Keratinocyte (primary cell): ENCODE measurements at regions not wholly inside any gene's neighbourhood (a gene's known extent, or its start where the extent isn't known, plus 50 kb on each side); places are given as distances from the start of the nearest gene placed in this dataset.

Experiments
- DNase-seq: peaks from one replicate; pipeline ENCODE4 v3.0.0-alpha.2; 2011; ENCODE audit warnings: low read depth, missing footprints, low spot score
- FAIRE-seq: peaks from 2 replicates; lab custom pipeline; 2011; peaks lifted over from hg19 to GRCh38; lab: Jason Lieb, UNC
- H2AFZ ChIP-seq: 2 replicates; pipeline ENCODE4 v1.6.0; 2012; ENCODE audit warnings: low read length, control low read depth, inconsistent platforms; ENCODE audit not compliant: control insufficient read depth
- H3K27ac ChIP-seq: 2 replicates; pipeline ENCODE4 v1.5.1; 2011; ENCODE audit warnings: low read length; ENCODE audit not compliant: control insufficient read depth, insufficient read depth
- H3K27me3 ChIP-seq: 3 replicates; pipeline ENCODE4 v1.6.0; 2011; ENCODE audit warnings: low read length; ENCODE audit not compliant: control insufficient read depth, insufficient read depth; ENCODE audit errors: extremely low read depth
- H3K36me3 ChIP-seq, 2 experiments: 2 replicates in 1 of 2; 3 replicates in 1 of 2; pipeline ENCODE4 v1.5.1; 2011; ENCODE audit warnings: low read length in 2 of 2, mild to moderate bottlenecking in 1 of 2; ENCODE audit not compliant: control insufficient read depth in 2 of 2, insufficient read depth in 2 of 2; ENCODE audit errors: extremely low read depth in 1 of 2
- H3K4me1 ChIP-seq: 3 replicates; pipeline ENCODE4 v1.5.1; 2011; ENCODE audit warnings: low read length; ENCODE audit not compliant: control insufficient read depth, insufficient read depth; ENCODE audit errors: extremely low read depth
- H3K4me2 ChIP-seq: 3 replicates; pipeline ENCODE4 v1.6.0; 2011; ENCODE audit warnings: low read depth, low read length; ENCODE audit not compliant: control insufficient read depth, insufficient read depth; ENCODE audit errors: extremely low read depth
- H3K4me3 ChIP-seq, 3 experiments: fragments of 200-600 bp in 1 of 3; sonication (generic) in 1 of 3; 2 replicates in 2 of 3; 3 replicates in 1 of 3; pipeline ENCODE4 v1.5.1; 2011 to 2016; ENCODE audit warnings: low read length in 3 of 3, mild to moderate bottlenecking in 3 of 3, control low read depth in 2 of 3, inconsistent platforms in 1 of 3, low read depth in 1 of 3, mixed read lengths in 1 of 3, mixed run types in 1 of 3, moderate library complexity in 1 of 3; ENCODE audit not compliant: control insufficient read depth in 2 of 3, insufficient read depth in 2 of 3; ENCODE audit errors: extremely low read depth in 1 of 3
- H3K79me2 ChIP-seq: 2 replicates; pipeline ENCODE4 v1.6.0; 2012; ENCODE audit warnings: low read length; ENCODE audit not compliant: control insufficient read depth, insufficient read depth
- H3K9ac ChIP-seq: 3 replicates; pipeline ENCODE4 v1.6.0; 2011; ENCODE audit warnings: low read length; ENCODE audit not compliant: control insufficient read depth, insufficient read depth; ENCODE audit errors: extremely low read depth
- H3K9me1 ChIP-seq: 3 replicates; pipeline ENCODE4 v1.6.0; 2011; ENCODE audit warnings: low read length; ENCODE audit not compliant: control insufficient read depth, insufficient read depth; ENCODE audit errors: extremely low read depth
- H3K9me3 ChIP-seq: 2 replicates; pipeline ENCODE4 v1.5.1; 2012; ENCODE audit warnings: low read depth, low read length; ENCODE audit not compliant: control insufficient read depth
- H4K20me1 ChIP-seq: 3 replicates; pipeline ENCODE4 v1.6.0; 2011; ENCODE audit warnings: low read length; ENCODE audit not compliant: control insufficient read depth, insufficient read depth; ENCODE audit errors: extremely low read depth
- CTCF ChIP-seq, 3 experiments: IDR thresholded peaks in 1 of 3; conservative IDR thresholded peaks in 1 of 3; optimal IDR thresholded peaks in 1 of 3; 2 replicates in 2 of 3; 3 replicates in 1 of 3; pipeline versions ENCODE3 to v1.5.1; 2011; ENCODE audit warnings: low read length in 3 of 3, mild to moderate bottlenecking in 3 of 3, moderate library complexity in 2 of 3, control low read depth in 1 of 3, inconsistent platforms in 1 of 3; ENCODE audit not compliant: insufficient read depth in 2 of 3; ENCODE audit errors: extremely low read depth in 1 of 3
- EZH2 ChIP-seq: IDR thresholded peaks from one replicate; pipeline ENCODE4 v1.6.1; 2012; ENCODE audit warnings: inconsistent platforms, mild to moderate bottlenecking, low read length, moderate library complexity
- dilution Hi-C: fragments of 300-500 bp; cut with MboI; formaldehyde crosslinking; loops from one replicate; pipeline ENCODE4 v1.7.0; 2020; ENCODE audit warnings: low sequenced_read_pairs; ENCODE audit not compliant: extremely low pct_ligation_motif_present

GRCh38 chr5:4625206-4625896, 514.8 kb upstream of the ADAMTS16 start:
- no peaks in the 10 kb centered on the region for H3K79me2 ChIP-seq
- no peak for FAIRE-seq

GRCh38 chr5:4627131-4627530, 513.0 kb upstream of the ADAMTS16 start:
- dilution Hi-C loops: no loop called here
- Histone ChIP-seq H3K4me3 (no peak overlapping the region), H3K36me3 (no peaks in the 10 kb centered on the region), H4K20me1 (no peaks in the 10 kb centered on the region), H3K27me3 (no peaks in the 10 kb centered on the region), H2AFZ (no peak overlapping the region), H3K9me1 (no peaks in the 10 kb centered on the region), H3K4me2 (no peak overlapping the region), H3K27ac (no peak overlapping the region), H3K9ac (no peak overlapping the region), H3K9me3 (no peaks in the 10 kb centered on the region), H3K79me2 (no peaks in the 10 kb centered on the region), H3K4me1 (no peaks in the 10 kb centered on the region)
- FAIRE-seq (no peak), DNase-seq (no peak)
- TF ChIP-seq CTCF (optimal IDR thresholded peaks at IDR 0.05 in 1 of 3, IDR thresholded peaks at IDR 0.05 in 1 of 3, conservative IDR thresholded peaks at IDR 0.05 in 1 of 3; ENCODE audit: extremely low read depth in 1 of 3, insufficient read depth in 2 of 3, low read length in 3 of 3): no peak
- TF ChIP-seq EZH2: no peak

More at GRCh38 chr5:4625206-4625896, 514.8 kb upstream of the ADAMTS16 start:
- Histone ChIP-seq H3K36me3 (no peaks in the 10 kb centered on the region), H3K4me2 (no peak overlapping the region), H3K9me1 (no peaks in the 10 kb centered on the region), H2AFZ (no peak overlapping the region), H3K4me3 (no peak overlapping the region), H3K4me1 (no peaks in the 10 kb centered on the region), H4K20me1 (no peaks in the 10 kb centered on the region), H3K9me3 (no peaks in the 10 kb centered on the region), H3K27ac (no peak overlapping the region), H3K9ac (no peak overlapping the region), H3K27me3 (no peaks in the 10 kb centered on the region)
- dilution Hi-C loops: no loop called here
- DNase-seq: no peak
- TF ChIP-seq EZH2 (no peak), CTCF (optimal IDR thresholded peaks at IDR 0.05 in 1 of 3, IDR thresholded peaks at IDR 0.05 in 1 of 3, conservative IDR thresholded peaks at IDR 0.05 in 1 of 3; ENCODE audit: extremely low read depth in 1 of 3, insufficient read depth in 2 of 3, low read length in 3 of 3) (no peak)
